HG03469 (cell line): ENCODE measurements at regions not wholly inside any gene's neighbourhood (a gene's known extent, or its start where the extent isn't known, plus 50 kb on each side); places are given as distances from the start of the nearest gene placed in this dataset.
"Not testable (repeated sequence)": the region's sequence is repeated elsewhere in the genome, so short reads cannot be mapped to it uniquely, and the experiment has no call there.

Experiments
- ATAC-seq: cut with Tn5 transposase; IDR thresholded peaks from one replicate; pipeline ENCODE4 v1.9.1; 2021; ENCODE audit warnings: mild to moderate bottlenecking, moderate library complexity, moderate number of reproducible peaks; ENCODE audit not compliant: unreplicated experiment

GRCh38 chr2:205865905-205866441 lies 183.7 kb downstream of the NRP2 start:
- no peak for ATAC-seq

- ATAC-seq, result no peak
Measured at GRCh38 chr2:205865056-205865455, 182.8 kb downstream of the NRP2 start.

GRCh38 chr2:205864491-205864890 lies 182.2 kb downstream of the NRP2 start:
- ATAC-seq, result no peak

GRCh38 chr2:205862761-205863160 lies 180.5 kb downstream of the NRP2 start:
- not testable (repeated sequence) for ATAC-seq

- no peak for ATAC-seq
Measured at GRCh38 chr2:205860885-205861284, 178.6 kb downstream of the NRP2 start.

- no peak for ATAC-seq
Measured at GRCh38 chr2:205860181-205860580, 177.9 kb downstream of the NRP2 start.

- ATAC-seq, result peak; percentile 49
Measured at GRCh38 chr2:205858881-205859441, 176.7 kb downstream of the NRP2 start.

- no peak for ATAC-seq
Measured at GRCh38 chr2:205858275-205858674, 176.0 kb downstream of the NRP2 start.

- peak; percentile 73 for ATAC-seq
Measured at GRCh38 chr2:205857520-205858237, 175.4 kb downstream of the NRP2 start.

- no peak for ATAC-seq
Measured at GRCh38 chr2:205852457-205852856, 170.2 kb downstream of the NRP2 start.

- no peak for ATAC-seq
Measured at GRCh38 chr2:205850611-205851010, 168.3 kb downstream of the NRP2 start.

- ATAC-seq, result no peak
Measured at GRCh38 chr2:205850132-205850531, 167.8 kb downstream of the NRP2 start.

- no peak for ATAC-seq
Measured at GRCh38 chr2:205849136-205849535, 166.8 kb downstream of the NRP2 start.

GRCh38 chr2:205848601-205849000 lies 166.3 kb downstream of the NRP2 start:
- ATAC-seq, result no peak
